Left lung (tissue), 4 donors: ENCODE measurements at regions not wholly inside any gene's neighbourhood (a gene's known extent, or its start where the extent isn't known, plus 50 kb on each side); places are given as distances from the start of the nearest gene placed in this dataset.

Source experiments
- ATAC-seq: fragments of 200-7000 bp; cut with Tn5 transposase; one replicate; pipeline ENCODE4 v1.9.1; 2020; ENCODE audit warnings: moderate library complexity
- DNase-seq, 4 donors: peaks; one replicate each; pipeline ENCODE4 v3.0.0-alpha.2; 2013 to 2020
- H3K27ac ChIP-seq, 2 donors: fragments of 200-600 bp; sonication (generic) in 1 of 2; one replicate each; pipeline versions ENCODE4 v1.5.0 to v1.8.0; 2020 to 2021
- H3K27me3 ChIP-seq, 2 donors: fragments of 200-600 bp; sonication (generic) in 1 of 2; one replicate each; pipeline versions ENCODE4 v1.5.0 to v1.8.0; 2020 to 2021
- H3K36me3 ChIP-seq, 2 donors: fragments of 200-600 bp; sonication (generic) in 1 of 2; one replicate each; pipeline versions ENCODE4 v1.5.0 to v1.8.0; 2020 to 2021
- H3K4me1 ChIP-seq, 2 donors: fragments of 200-600 bp; one replicate each; pipeline ENCODE4 v1.8.0; 2021
- H3K4me3 ChIP-seq, 2 donors: fragments of 200-600 bp; sonication (generic) in 1 of 2; one replicate each; pipeline versions ENCODE4 v1.5.0 to v1.8.0; 2020 to 2021; ENCODE audit warnings: mild to moderate bottlenecking in 1 of 2
- H3K9me3 ChIP-seq, 2 donors: fragments of 200-600 bp; sonication (generic) in 1 of 2; one replicate each; pipeline versions ENCODE4 v1.5.0 to v1.8.0; 2020 to 2021
- CTCF ChIP-seq, 2 donors: fragments of 200-600 bp; sonication (generic) in 1 of 2; IDR thresholded peaks; one replicate each; pipeline versions ENCODE4 v1.5.0 to v1.8.0; 2021; ENCODE audit warnings: antibody characterized with exemption in 2 of 2
- intact Hi-C, 2 donors: fragments of 100-400 bp; cut with DNase I; formaldehyde crosslinking; loops; one replicate each; pipeline versions ENCODE4 v1.11.2 to v1.14.2; 2022
- donor health status: DM: no; HTN: yes; CAD: no.
- donor health status: DM: no; HTN: no; CAD: no.

DNA sequence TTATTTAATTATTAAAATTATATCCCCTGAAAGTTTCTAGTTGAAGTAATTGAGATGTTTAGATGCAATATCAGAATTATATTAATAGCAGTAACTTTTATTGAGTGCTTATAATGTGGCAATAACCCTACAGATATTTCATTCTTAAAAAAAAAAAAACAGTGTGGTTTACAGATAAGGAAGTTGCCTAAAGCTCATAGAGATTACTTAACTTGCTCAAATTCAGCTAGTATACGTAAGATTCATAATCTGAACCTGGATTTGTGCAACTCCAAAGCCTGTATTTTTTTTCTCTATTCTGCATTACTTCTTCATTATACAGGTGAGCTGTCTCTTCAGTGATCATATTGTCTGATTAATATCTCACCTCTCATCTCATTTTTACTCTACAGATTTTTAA, 156.0 kb upstream of the PTBP2 start:
- no peaks in the 10 kb centered on the region for H3K9me3 ChIP-seq
- DNase-seq (no peak), ATAC-seq (no peak)
- intact Hi-C loops: no loop called here
- H3K27me3 ChIP-seq: no peaks in the 10 kb centered on the region
- no peak overlapping the region for H3K4me3 ChIP-seq
- peaks cover 0 to 6% of the 10 kb centered on the region in 2 donors for H3K4me1 ChIP-seq
- H3K36me3 ChIP-seq: no peaks in the 10 kb centered on the region
- H3K27ac ChIP-seq: no peak overlapping the region
- TF ChIP-seq CTCF (IDR thresholded peaks at IDR 0.05): no peak

- intact Hi-C loops: no loop called here
- no peaks in the 10 kb centered on the region for H3K27me3 ChIP-seq
- TF ChIP-seq CTCF (IDR thresholded peaks at IDR 0.05): no peak
- ATAC-seq (no peak), DNase-seq (no peak)
- no peak overlapping the region for H3K4me3 ChIP-seq
- no peaks in the 10 kb centered on the region for H3K36me3 ChIP-seq
- H3K4me1 ChIP-seq: peaks cover 0 to 4% of the 10 kb centered on the region in 2 donors
- H3K9me3 ChIP-seq: no peaks in the 10 kb centered on the region
- no peak overlapping the region for H3K27ac ChIP-seq
Observed at GRCh38 chr1:96568639-96569038, 152.9 kb upstream of the PTBP2 start.

GRCh38 chr1:96569288-96569687, 152.3 kb upstream of the PTBP2 start:
- no peak for ATAC-seq
- H3K4me3 ChIP-seq: no peak overlapping the region
- DNase-seq: no peak

DNA sequence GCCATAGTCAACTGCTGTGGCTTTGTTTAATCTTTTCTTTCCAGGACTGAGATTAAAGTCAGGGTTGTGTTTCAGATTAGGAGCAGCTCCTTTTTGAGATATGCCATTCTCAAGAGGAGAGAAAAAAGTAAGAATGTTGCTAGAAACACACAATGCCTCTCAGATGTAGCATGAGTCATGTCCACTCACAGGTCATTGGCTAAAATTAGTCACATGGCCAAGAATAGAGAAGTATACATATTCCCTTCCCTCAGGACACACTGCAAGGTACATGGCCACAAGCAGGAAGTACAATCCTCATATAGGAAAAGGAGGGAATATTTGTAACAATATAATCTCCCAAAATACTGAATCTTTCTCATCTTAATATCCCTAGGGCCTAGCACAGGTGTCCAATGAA, 141.9 kb upstream of the PTBP2 start:
- H3K27me3 ChIP-seq: no peaks in the 10 kb centered on the region
- DNase-seq (no peak), ATAC-seq (no peak)
- H3K27ac ChIP-seq: no peak overlapping the region
- no peaks in the 10 kb centered on the region for H3K9me3 ChIP-seq
- TF ChIP-seq CTCF (IDR thresholded peaks at IDR 0.05): no peak
- H3K4me1 ChIP-seq: no peaks in the 10 kb centered on the region
- intact Hi-C loops: no loop called here
- H3K36me3 ChIP-seq: no peaks in the 10 kb centered on the region
- H3K4me3 ChIP-seq: no peak overlapping the region

More at GRCh38 chr1:96569288-96569687, 152.3 kb upstream of the PTBP2 start:
- Histone ChIP-seq H3K27me3 (no peaks in the 10 kb centered on the region), H3K36me3 (no peaks in the 10 kb centered on the region), H3K4me1 (peaks cover 0 to 4% of the 10 kb centered on the region in 2 donors), H3K9me3 (no peaks in the 10 kb centered on the region), H3K27ac (no peak overlapping the region)
- intact Hi-C loops: no loop called here
- TF ChIP-seq CTCF (IDR thresholded peaks at IDR 0.05): no peak

- H3K36me3 ChIP-seq: no peaks in the 10 kb centered on the region
- H3K27ac ChIP-seq: no peak overlapping the region
- no peak for TF ChIP-seq CTCF (IDR thresholded peaks at IDR 0.05)
- ATAC-seq (no peak), DNase-seq (no peak)
- intact Hi-C loops: no loop called here
- H3K27me3 ChIP-seq: no peaks in the 10 kb centered on the region
- no peaks in the 10 kb centered on the region for H3K9me3 ChIP-seq
- no peak overlapping the region for H3K4me3 ChIP-seq
- no peaks in the 10 kb centered on the region for H3K4me1 ChIP-seq
Observed at GRCh38 chr1:96580920-96581319, 140.7 kb upstream of the PTBP2 start.
